Gastroesophageal sphincter (tissue), 3 donors: ENCODE measurements at regions not wholly inside any gene's neighbourhood (a gene's known extent, or its start where the extent isn't known, plus 50 kb on each side); places are given as distances from the start of the nearest gene placed in this dataset.

Source experiments
- CTCF ChIP-seq, 4 experiments: fragments of 200-600 bp in 2 of 4; fragments of 450-650 bp in 2 of 4; sonication (generic) in 1 of 4; IDR thresholded peaks; one replicate each; pipeline ENCODE4 v1.5.1; 2017 to 2019; ENCODE audit warnings: antibody characterized with exemption in 4 of 4, mild to moderate bottlenecking in 2 of 4, moderate library complexity in 2 of 4
- POLR2A ChIP-seq, 2 donors: fragments of 450-650 bp; IDR thresholded peaks; one replicate each; pipeline ENCODE4 v1.6.1; 2017; ENCODE audit warnings: antibody characterized with exemption in 2 of 2, mild to moderate bottlenecking in 2 of 2, moderate library complexity in 1 of 2

- TF ChIP-seq POLR2A (IDR thresholded peaks at IDR 0.05) = no peak
- no peak for TF ChIP-seq CTCF (IDR thresholded peaks at IDR 0.05)
Measured at GRCh38 chr6:134810402-134810801, 139.5 kb downstream of the ALDH8A1 start.
